ENCODE measurements at regions not wholly inside any gene's neighbourhood (a gene's known extent, or its start where the extent isn't known, plus 50 kb on each side); places are given as distances from the start of the nearest gene placed in this dataset.

DNA sequence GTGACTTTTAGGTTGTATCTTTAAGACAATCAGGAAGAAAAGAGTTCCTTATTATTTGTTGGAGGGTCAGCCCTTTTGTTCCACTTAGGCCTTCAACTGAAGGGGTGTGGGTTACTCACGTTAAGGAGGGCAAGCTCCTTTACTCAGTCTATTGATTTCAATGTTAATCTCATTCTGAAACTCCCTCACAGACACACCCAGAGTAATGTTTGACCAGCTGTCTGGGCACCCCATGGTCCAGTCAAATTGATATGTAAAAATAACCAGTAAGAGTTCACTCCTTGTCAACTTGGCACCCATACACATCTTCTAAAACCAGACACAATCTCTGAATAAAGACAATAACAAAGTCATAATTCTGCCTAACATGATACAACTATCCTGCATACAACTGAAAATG, 292.9 kb downstream of the KLF5 start:
- no peaks in the 10 kb centered on the region for H3K4me1 Mint-ChIP-seq (ENCODE audit: low read depth)
- intact Hi-C loops (cut with micrococcal nuclease): no loop called here
- no peaks in the 10 kb centered on the region for H3K36me3 Mint-ChIP-seq (ENCODE audit: low read depth)
- H3K27ac Mint-ChIP-seq: no peak overlapping the region
- DNase-seq (ENCODE audit: low spot score): no peak
- no peak overlapping the region for H3K4me3 Mint-ChIP-seq
- peaks cover 7% of the 10 kb centered on the region for H3K27me3 Mint-ChIP-seq (ENCODE audit: insufficient read depth)
- H3K9me3 Mint-ChIP-seq: no peaks in the 10 kb centered on the region

DNA sequence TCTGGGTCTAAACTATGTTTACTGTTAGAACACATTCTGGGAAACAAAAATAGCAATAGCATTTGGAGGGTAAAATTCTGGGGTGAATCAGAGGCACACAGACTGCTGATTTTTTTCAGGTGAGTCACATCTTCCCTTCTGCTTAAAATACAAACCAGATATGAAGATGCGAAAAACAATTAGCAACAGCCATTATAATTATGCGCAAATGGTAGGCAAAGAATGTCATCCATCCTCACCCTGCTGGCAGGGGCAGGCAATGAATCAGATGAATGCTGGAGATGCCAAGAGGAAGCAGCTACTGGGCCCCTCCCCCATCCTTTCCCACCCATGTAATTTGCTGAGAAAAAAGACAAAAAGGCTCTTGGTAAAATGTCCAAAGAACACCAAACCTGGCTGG, 282.9 kb downstream of the KLF5 start:
- H3K27me3 Mint-ChIP-seq (ENCODE audit: insufficient read depth): peaks cover 2% of the 10 kb centered on the region
- no peaks in the 10 kb centered on the region for H3K4me1 Mint-ChIP-seq (ENCODE audit: low read depth)
- H3K4me3 Mint-ChIP-seq: no peak overlapping the region
- intact Hi-C loops (cut with micrococcal nuclease): no loop called here
- no peaks in the 10 kb centered on the region for H3K36me3 Mint-ChIP-seq (ENCODE audit: low read depth)
- no peak for DNase-seq (ENCODE audit: low spot score)
- H3K9me3 Mint-ChIP-seq: no peaks in the 10 kb centered on the region
- H3K27ac Mint-ChIP-seq: no peak overlapping the region

DNA sequence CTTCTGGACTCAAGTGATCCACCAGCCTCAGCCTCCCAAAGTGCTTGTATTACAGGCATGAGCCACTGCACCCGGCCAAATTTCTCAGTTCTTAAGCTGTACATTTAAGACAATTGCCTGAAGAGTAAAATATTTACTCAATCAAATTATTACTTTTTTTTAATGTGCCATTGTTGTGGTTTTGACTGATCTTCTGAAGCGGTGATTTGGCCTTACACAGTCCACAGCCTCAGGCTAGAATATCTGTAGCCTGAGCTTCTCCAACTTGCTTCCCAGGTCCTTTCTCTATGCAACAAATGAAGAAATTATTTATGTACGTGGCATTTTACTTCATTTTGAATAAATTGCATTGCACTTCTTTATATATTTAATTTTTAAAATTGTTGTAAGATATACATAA, 281.3 kb downstream of the KLF5 start:
- H3K27ac Mint-ChIP-seq: no peak overlapping the region
- H3K36me3 Mint-ChIP-seq (ENCODE audit: low read depth): no peaks in the 10 kb centered on the region
- intact Hi-C loops (cut with micrococcal nuclease): no loop called here
- H3K27me3 Mint-ChIP-seq (ENCODE audit: insufficient read depth): peaks cover 2% of the 10 kb centered on the region
- H3K4me1 Mint-ChIP-seq (ENCODE audit: low read depth): peaks cover 5% of the 10 kb centered on the region
- no peak overlapping the region for H3K4me3 Mint-ChIP-seq
- H3K9me3 Mint-ChIP-seq: no peaks in the 10 kb centered on the region
- no peak for DNase-seq (ENCODE audit: low spot score)

DNA sequence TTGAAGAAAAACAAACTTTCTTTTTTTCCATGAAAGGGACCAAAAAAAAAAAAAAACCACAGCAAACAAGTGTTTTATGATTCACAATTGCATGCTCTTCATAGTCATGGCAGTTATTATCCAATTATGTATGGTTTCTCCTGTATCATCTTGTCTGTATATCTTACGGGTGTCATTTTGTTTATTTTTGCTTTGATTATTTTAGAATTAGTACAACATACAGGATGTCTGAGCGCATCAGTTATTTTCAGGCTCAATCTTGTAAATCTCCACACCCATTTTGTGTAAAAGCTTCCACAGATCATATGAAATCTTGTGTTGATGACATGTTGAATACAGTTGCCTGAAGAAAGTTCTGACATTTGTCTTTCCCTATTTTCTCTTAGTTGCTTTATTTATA, 280.3 kb downstream of the KLF5 start:
- Mint-ChIP-seq H3K36me3 (ENCODE audit: low read depth) (no peaks in the 10 kb centered on the region), H3K4me3 (no peak overlapping the region), H3K27ac (no peak overlapping the region), H3K9me3 (no peaks in the 10 kb centered on the region), H3K4me1 (ENCODE audit: low read depth) (peaks cover 6% of the 10 kb centered on the region), H3K27me3 (ENCODE audit: insufficient read depth) (no peaks in the 10 kb centered on the region)
- intact Hi-C loops (cut with micrococcal nuclease): no loop called here
- DNase-seq (ENCODE audit: low spot score): no peak

DNA sequence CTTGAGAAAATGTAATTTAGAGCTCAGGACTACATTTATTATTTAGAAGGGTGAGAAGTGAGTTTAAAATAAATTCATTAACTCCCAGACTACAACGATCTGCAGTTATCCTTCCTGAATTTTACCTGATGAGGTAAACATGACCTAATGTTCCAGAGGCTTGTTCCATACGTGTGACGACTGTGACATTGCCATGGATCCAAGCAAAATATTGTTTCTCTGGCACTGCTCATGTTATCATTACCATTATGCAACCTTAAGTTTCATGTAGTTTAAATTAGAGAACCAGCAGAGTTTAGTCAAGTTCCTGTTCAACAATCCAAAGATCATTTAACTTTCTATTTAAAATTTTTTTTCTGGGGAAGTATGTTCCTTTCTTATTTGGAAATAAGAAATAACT, 279.6 kb downstream of the KLF5 start:
- Mint-ChIP-seq H3K9me3 (no peaks in the 10 kb centered on the region), H3K4me1 (ENCODE audit: low read depth) (peaks cover 6% of the 10 kb centered on the region), H3K27ac (no peak overlapping the region), H3K36me3 (ENCODE audit: low read depth) (no peaks in the 10 kb centered on the region), H3K27me3 (ENCODE audit: insufficient read depth) (no peaks in the 10 kb centered on the region), H3K4me3 (no peak overlapping the region)
- no peak for DNase-seq (ENCODE audit: low spot score)
- intact Hi-C loops (cut with micrococcal nuclease): no loop called here

DNA sequence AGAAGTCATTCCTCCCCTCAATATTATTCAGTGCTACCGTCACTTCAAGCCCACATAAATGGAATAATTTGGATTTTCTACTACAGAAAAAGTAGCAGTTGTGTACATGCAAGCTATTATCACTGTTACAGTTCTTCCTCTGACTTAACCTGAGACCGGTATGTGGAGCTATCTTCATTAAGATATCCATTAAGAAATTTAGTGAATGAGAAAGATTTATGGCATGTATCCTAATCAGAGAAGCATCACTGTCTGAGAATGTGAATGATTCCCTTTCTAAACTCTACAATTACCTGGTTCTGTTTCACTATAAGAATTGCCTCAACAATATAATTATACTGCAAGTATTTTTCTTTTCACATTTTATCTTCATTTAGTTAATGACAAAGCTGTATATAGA, 278.7 kb downstream of the KLF5 start:
- H3K4me3 Mint-ChIP-seq: no peak overlapping the region
- intact Hi-C loops (cut with micrococcal nuclease): no loop called here
- no peaks in the 10 kb centered on the region for H3K27me3 Mint-ChIP-seq (ENCODE audit: insufficient read depth)
- H3K4me1 Mint-ChIP-seq (ENCODE audit: low read depth): peaks cover 6% of the 10 kb centered on the region
- no peak for DNase-seq (ENCODE audit: low spot score)
- H3K27ac Mint-ChIP-seq: no peak overlapping the region
- no peaks in the 10 kb centered on the region for H3K36me3 Mint-ChIP-seq (ENCODE audit: low read depth)
- no peaks in the 10 kb centered on the region for H3K9me3 Mint-ChIP-seq

DNA sequence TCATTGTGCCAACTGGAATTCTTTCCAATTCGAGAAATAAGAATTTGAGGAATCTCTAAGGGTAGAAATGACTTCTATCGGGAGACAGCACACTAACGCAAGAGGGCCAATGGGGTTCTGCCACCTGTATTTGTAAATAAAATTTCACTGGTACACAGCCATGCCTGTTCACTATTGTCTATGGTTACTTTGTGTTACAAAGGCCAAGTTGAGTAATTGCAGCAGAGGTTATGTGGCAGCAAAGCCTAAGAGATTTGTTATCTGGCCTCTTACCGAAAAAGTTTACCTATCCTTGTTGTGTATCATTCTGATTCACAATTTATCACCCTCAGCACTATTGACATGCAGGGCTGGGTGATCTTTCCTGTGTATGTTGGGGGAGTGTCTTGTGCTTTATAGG, 278.0 kb downstream of the KLF5 start:
- no peak overlapping the region for H3K4me3 Mint-ChIP-seq
- no peaks in the 10 kb centered on the region for H3K36me3 Mint-ChIP-seq (ENCODE audit: low read depth)
- intact Hi-C loops (cut with micrococcal nuclease): no loop called here
- no peak overlapping the region for H3K27ac Mint-ChIP-seq
- peaks cover 1% of the 10 kb centered on the region for H3K27me3 Mint-ChIP-seq (ENCODE audit: insufficient read depth)
- peaks cover 6% of the 10 kb centered on the region for H3K4me1 Mint-ChIP-seq (ENCODE audit: low read depth)
- no peaks in the 10 kb centered on the region for H3K9me3 Mint-ChIP-seq
- no peak for DNase-seq (ENCODE audit: low spot score)

DNA sequence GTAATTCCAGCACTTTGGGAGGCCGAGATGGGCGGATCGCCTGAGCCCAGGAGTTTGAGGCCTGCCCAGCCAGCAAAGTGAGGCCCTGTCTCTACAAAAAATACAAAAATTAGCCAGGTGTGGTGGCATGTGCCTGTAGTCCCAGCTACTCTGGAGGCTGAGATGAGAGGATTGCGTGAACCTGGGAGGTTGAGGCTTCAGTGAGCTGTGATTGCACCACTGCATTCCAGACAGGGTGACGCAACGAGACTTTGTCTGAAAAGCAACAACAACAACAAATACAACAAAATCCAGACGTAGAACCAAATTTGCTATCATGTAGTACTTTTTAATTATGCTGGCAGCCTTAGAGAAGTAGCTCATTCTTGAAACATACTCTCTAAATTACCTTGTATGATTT, 277.1 kb downstream of the KLF5 start:
- Mint-ChIP-seq H3K27ac (no peak overlapping the region), H3K9me3 (no peaks in the 10 kb centered on the region), H3K36me3 (ENCODE audit: low read depth) (no peaks in the 10 kb centered on the region), H3K4me3 (no peak overlapping the region), H3K4me1 (ENCODE audit: low read depth) (peaks cover 6% of the 10 kb centered on the region), H3K27me3 (ENCODE audit: insufficient read depth) (peaks cover 1% of the 10 kb centered on the region)
- intact Hi-C loops (cut with micrococcal nuclease): no loop called here
- no peak for DNase-seq (ENCODE audit: low spot score)

DNA sequence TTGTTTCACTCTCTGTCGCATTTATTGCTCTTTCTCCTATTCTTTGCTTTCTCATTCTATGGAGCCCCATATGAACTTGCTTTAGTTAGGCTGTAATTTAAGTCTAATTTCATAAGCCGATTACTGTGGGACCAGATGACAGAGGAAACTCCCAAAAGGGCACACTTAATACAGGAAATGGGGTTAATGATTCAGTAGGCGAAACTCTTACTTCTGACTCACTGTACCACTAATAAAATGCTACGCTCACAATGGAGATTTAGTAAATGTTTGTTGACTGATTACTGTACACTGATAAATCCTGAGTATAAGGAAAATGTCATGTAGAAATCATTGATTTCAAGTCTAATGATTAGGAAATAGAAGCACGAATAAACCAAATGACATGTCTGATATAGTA, 276.4 kb downstream of the KLF5 start:
- no peak for DNase-seq (ENCODE audit: low spot score)
- Mint-ChIP-seq H3K4me3 (no peak overlapping the region), H3K36me3 (ENCODE audit: low read depth) (no peaks in the 10 kb centered on the region), H3K9me3 (peaks cover 3% of the 10 kb centered on the region), H3K4me1 (ENCODE audit: low read depth) (peaks cover 6% of the 10 kb centered on the region), H3K27me3 (ENCODE audit: insufficient read depth) (peaks cover 4% of the 10 kb centered on the region), H3K27ac (no peak overlapping the region)
- intact Hi-C loops (cut with micrococcal nuclease): no loop called here

DNA sequence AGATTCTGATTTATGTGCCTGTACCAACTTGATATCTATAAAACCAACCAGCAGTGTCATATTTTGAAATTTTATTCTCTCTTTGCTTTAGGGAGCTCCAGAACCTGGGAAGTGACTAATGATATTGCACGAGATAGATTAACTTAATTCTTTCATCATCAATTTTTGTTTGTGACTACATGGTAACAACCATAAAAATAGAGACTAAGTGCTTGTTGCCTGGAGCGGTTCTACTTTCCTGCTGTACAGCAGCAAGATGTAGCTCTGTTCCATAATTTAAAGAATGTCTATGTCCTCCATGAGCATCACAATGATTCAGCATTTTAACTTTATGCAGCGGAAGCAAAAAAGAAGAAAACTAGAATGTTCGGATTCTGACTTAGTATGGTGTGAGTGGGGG, 275.6 kb downstream of the KLF5 start:
- intact Hi-C loops (cut with micrococcal nuclease): no loop called here
- Mint-ChIP-seq H3K4me3 (no peak overlapping the region), H3K27me3 (ENCODE audit: insufficient read depth) (peaks cover 4% of the 10 kb centered on the region), H3K36me3 (ENCODE audit: low read depth) (no peaks in the 10 kb centered on the region), H3K4me1 (ENCODE audit: low read depth) (peaks cover 6% of the 10 kb centered on the region), H3K27ac (no peak overlapping the region), H3K9me3 (peaks cover 4% of the 10 kb centered on the region)
- DNase-seq (ENCODE audit: low spot score): no peak

DNA sequence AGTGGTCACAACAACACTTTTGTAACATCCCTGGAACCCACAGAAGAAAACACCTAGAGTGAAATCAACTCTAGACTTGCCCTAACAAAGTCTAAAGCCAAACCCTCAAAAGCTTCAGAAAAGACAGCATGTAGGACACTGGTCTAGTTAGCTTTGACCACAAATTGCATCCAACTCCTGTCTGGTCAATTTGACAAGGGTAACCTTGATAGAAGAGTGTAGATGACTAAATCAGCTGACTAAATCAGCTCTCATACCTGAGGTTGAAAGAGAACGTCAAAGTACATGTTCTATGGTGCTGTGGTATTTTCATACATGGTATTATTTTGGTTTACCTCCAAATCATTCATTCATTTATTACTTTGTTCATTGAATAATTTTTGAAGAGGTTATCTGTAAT, 272.8 kb downstream of the KLF5 start:
- Mint-ChIP-seq H3K4me3 (no peak overlapping the region), H3K9me3 (peaks cover 7% of the 10 kb centered on the region), H3K27me3 (ENCODE audit: insufficient read depth) (peaks cover 5% of the 10 kb centered on the region), H3K27ac (no peak overlapping the region), H3K36me3 (ENCODE audit: low read depth) (no peaks in the 10 kb centered on the region), H3K4me1 (ENCODE audit: low read depth) (peaks cover 6% of the 10 kb centered on the region)
- DNase-seq (ENCODE audit: low spot score): no peak
- intact Hi-C loops (cut with micrococcal nuclease): no loop called here

DNA sequence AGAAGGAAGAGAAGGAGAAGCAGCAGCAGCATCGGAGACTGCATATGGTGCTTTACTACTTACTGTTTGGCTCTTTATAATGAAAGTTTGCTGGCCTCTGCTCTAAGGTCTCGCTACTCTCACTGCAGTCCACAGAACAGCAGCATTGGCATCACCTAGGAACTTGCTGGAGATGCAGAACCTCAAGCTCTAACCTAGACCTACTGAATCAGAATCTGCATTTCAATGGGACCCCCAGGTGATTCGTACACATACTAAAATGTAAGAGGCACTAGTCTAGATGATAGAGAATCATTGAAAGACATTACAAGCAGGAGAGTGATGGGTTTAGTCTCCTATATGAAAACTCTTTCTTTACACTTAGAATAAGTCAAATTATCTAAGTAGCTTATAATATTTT, 270.6 kb downstream of the KLF5 start:
- peaks cover 12% of the 10 kb centered on the region for H3K27me3 Mint-ChIP-seq (ENCODE audit: insufficient read depth)
- H3K27ac Mint-ChIP-seq: no peak overlapping the region
- no peaks in the 10 kb centered on the region for H3K36me3 Mint-ChIP-seq (ENCODE audit: low read depth)
- intact Hi-C loops (cut with micrococcal nuclease): no loop called here
- no peaks in the 10 kb centered on the region for H3K4me1 Mint-ChIP-seq (ENCODE audit: low read depth)
- H3K4me3 Mint-ChIP-seq: no peak overlapping the region
- no peak for DNase-seq (ENCODE audit: low spot score)
- peaks cover 7% of the 10 kb centered on the region for H3K9me3 Mint-ChIP-seq

DNA sequence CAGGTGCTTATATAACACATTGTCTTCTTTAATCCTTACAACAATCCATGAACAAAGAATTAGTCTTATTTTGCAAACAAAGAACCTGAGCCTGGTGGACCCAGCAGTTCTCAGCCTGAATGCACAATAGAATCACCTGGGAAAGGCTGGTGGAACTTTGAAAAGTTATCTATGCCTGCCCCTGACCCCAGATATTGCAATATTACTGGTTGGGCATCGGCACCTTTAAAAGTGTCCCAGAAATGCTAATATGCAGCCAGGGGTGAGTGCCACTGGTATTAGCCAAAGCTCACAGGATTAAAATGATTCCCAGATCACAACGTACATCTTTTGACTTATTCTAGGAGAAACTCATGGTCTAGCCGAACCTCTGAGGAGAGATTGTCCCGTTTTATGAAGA, 268.8 kb downstream of the KLF5 start:
- Mint-ChIP-seq H3K4me3 (no peak overlapping the region), H3K27me3 (ENCODE audit: insufficient read depth) (peaks cover 14% of the 10 kb centered on the region), H3K4me1 (ENCODE audit: low read depth) (no peaks in the 10 kb centered on the region), H3K27ac (no peak overlapping the region), H3K9me3 (peaks cover 7% of the 10 kb centered on the region), H3K36me3 (ENCODE audit: low read depth) (no peaks in the 10 kb centered on the region)
- DNase-seq (ENCODE audit: low spot score): no peak
- intact Hi-C loops (cut with micrococcal nuclease): no loop called here

DNA sequence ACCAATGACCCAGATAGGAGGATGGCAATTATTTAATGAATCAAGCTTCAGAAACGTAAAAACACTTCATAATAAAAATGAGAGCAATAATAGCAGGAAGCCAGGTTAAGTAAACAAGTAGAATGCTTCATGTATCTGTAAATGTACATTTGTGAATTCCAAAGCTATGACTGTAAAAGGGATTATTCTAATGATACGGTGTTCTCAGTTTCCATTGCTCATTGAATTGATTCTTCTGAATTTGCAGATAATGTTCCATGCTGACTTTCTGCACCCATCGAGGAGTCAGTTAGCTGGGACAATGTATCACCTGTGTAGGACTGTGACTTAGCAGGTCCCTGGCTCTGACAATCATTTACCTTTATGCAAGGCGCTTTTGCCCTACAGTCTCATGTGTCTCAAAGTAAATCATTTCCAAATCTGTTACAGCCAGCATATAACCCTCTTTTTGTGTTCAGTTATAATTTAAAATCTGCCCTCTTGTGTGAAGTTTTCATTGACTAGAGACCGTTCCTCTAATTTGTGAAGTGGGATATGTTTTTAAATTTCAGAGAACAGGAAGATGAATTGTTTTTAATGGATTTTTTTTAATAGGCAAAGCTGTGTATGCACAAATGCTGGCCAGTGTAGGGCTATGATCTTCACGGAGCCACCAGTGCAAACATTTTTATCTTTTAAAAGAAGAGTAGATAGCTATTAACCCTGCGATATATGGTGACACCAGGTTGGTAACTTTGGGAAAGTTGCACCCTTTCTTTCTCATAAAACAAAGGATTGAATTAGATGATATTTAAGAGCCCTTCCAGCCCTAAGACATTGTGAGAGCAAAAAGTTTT, 267.1 kb downstream of the KLF5 start:
- Mint-ChIP-seq H3K27me3 (ENCODE audit: insufficient read depth) (peaks cover 13% of the 10 kb centered on the region), H3K36me3 (ENCODE audit: low read depth) (no peaks in the 10 kb centered on the region), H3K9me3 (peaks cover 7% of the 10 kb centered on the region), H3K27ac (no peak overlapping the region), H3K4me1 (ENCODE audit: low read depth) (no peaks in the 10 kb centered on the region), H3K4me3 (no peak overlapping the region)
- no peak for DNase-seq (ENCODE audit: low spot score)
- intact Hi-C loops (cut with micrococcal nuclease): no loop called here
